CD4-positive, alpha-beta memory T cell (primary cell): ENCODE measurements at regions not wholly inside any gene's neighbourhood (a gene's known extent, or its start where the extent isn't known, plus 50 kb on each side); places are given as distances from the start of the nearest gene placed in this dataset.

Experiments
- CTCF ChIA-PET: fragments of 350-600 bp; sonication (Branson Sonifier 250); formaldehyde crosslinking; loops from one replicate; lab custom pipeline; 2021; ENCODE audit warnings: inconsistent platforms; ENCODE audit not compliant: partially characterized antibody; lab: Charles Lee
- POLR2A ChIA-PET: fragments of 350-600 bp; sonication (Branson Sonifier 250); formaldehyde crosslinking; loops from one replicate; lab custom pipeline; 2021; ENCODE audit not compliant: partially characterized antibody; lab: Charles Lee
- DNase-seq, 5 donors: peaks; one replicate each; pipeline versions ENCODE4 v3.0.0 to v3.0.0-alpha.2; 2020 to 2022; ENCODE audit warnings: mixed read lengths in 1 of 5
- H3K27ac ChIP-seq: one replicate; pipeline ENCODE4 v1.7.0; 2013; ENCODE audit warnings: low read depth, low read length
- H3K27me3 ChIP-seq: 2 replicates; pipeline ENCODE4 v1.7.0; 2013; ENCODE audit warnings: mild to moderate bottlenecking, low read length, moderate library complexity; ENCODE audit not compliant: insufficient read depth
- H3K36me3 ChIP-seq: 2 replicates; pipeline ENCODE4 v1.7.0; 2013; ENCODE audit warnings: mild to moderate bottlenecking, low read length, moderate library complexity; ENCODE audit not compliant: insufficient read depth
- H3K4me1 ChIP-seq: 2 replicates; pipeline ENCODE4 v1.7.0; 2013; ENCODE audit warnings: mild to moderate bottlenecking, low read length, moderate library complexity; ENCODE audit not compliant: insufficient read depth
- H3K4me3 ChIP-seq, 2 donors: one replicate each; pipeline ENCODE4 v1.7.0; 2013; ENCODE audit warnings: low read length in 2 of 2, mild to moderate bottlenecking in 1 of 2
- H3K9me3 ChIP-seq, 2 donors: one replicate each; pipeline ENCODE4 v1.7.0; 2013; ENCODE audit warnings: low read length in 2 of 2, control low read depth in 1 of 2; ENCODE audit not compliant: control insufficient read depth in 1 of 2
- H3K27ac Mint-ChIP-seq, 7 donors: one replicate each; pipeline ENCODE4 v1.8.0; 2020 to 2021; ENCODE audit warnings: mixed read lengths in 7 of 7, mild to moderate bottlenecking in 6 of 7, inconsistent platforms in 3 of 7, moderate library complexity in 3 of 7
- H3K27me3 Mint-ChIP-seq, 2 donors: one replicate each; pipeline ENCODE4 v1.8.0; 2020 to 2021; ENCODE audit warnings: mixed read lengths in 2 of 2
- H3K36me3 Mint-ChIP-seq, 2 donors: one replicate each; pipeline ENCODE4 v1.8.0; 2020 to 2021; ENCODE audit warnings: mixed read lengths in 2 of 2, inconsistent platforms in 1 of 2, mild to moderate bottlenecking in 1 of 2
- H3K4me1 Mint-ChIP-seq, 4 donors: one replicate each; pipeline ENCODE4 v1.8.0; 2020 to 2021; ENCODE audit warnings: mixed read lengths in 4 of 4, mild to moderate bottlenecking in 1 of 4
- H3K4me3 Mint-ChIP-seq, 8 donors: one replicate each; pipeline ENCODE4 v1.8.0; 2020 to 2021; ENCODE audit warnings: mixed read lengths in 8 of 8, mild to moderate bottlenecking in 7 of 8, moderate library complexity in 6 of 8, inconsistent platforms in 3 of 8
- H3K9me3 Mint-ChIP-seq, 8 donors: one replicate each; pipeline ENCODE4 v1.8.0; 2020 to 2021; ENCODE audit warnings: mixed read lengths in 8 of 8, mild to moderate bottlenecking in 5 of 8, inconsistent platforms in 3 of 8, moderate library complexity in 1 of 8
- intact Hi-C: fragments of 100-400 bp; cut with micrococcal nuclease; formaldehyde crosslinking; loops from one replicate; pipeline ENCODE4 v1.15.1; 2023

DNA sequence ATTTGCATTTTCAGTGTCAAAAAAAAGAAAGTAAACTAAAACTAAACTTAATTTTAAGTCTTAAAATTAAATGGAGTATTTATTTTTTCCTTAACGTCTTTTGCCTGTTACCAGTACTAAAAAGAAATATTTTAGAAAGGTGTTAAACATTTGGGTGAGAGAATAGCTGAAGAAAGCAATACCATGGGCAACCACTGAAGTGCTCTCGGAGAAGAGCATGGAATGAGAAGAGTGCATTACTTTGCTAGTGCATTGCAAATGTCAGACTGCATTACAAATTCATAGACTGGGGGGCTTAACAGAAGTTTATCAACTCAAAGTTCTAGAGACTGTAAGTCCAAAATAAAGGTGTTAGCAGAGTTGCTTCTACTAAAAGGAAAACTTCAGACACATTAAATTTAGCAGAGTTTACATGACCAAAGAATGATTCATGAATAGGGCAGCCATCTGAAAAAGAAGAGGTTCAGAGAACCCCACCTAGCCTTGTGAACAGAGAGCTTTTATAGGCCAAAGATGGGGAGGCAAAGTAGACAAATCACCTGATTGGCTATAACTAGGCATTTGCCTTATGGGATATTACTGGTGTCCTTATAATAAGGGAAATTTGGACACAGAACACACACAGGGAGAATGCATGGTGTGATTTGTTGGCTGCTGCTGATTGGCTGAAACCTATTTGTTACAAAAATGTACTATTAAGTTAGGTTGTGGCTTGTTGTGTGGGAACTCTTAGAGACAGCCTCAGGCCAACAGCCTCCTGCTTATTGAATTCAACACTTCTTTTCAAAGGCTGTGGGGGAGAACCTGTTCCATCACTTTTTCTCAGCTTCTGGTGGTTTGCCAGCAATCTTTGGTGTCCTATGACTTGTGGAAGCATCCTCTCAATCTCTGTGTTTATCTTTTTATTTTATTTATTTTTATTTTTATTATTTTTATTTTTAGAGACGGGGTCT lies 106.7 kb upstream of the RREB1 start:
- no peak overlapping the region for H3K4me3 Mint-ChIP-seq
- peaks cover 0 to 3% (median 0%) of the 10 kb centered on the region in 8 donors for H3K9me3 Mint-ChIP-seq
- H3K9me3 ChIP-seq = no peaks in the 10 kb centered on the region
- no peak overlapping the region for H3K27ac Mint-ChIP-seq
- H3K27ac ChIP-seq = no peak overlapping the region
- no peaks in the 10 kb centered on the region for H3K27me3 ChIP-seq
- no peaks in the 10 kb centered on the region for H3K36me3 ChIP-seq
- H3K4me1 Mint-ChIP-seq = no peaks in the 10 kb centered on the region
- DNase-seq = no peak
- CTCF ChIA-PET = no interaction called here
- no peak overlapping the region for H3K4me3 ChIP-seq
- H3K4me1 ChIP-seq = no peaks in the 10 kb centered on the region
- peaks cover 5 to 6% of the 10 kb centered on the region in 2 donors for H3K27me3 Mint-ChIP-seq
- POLR2A ChIA-PET = no interaction called here
- H3K36me3 Mint-ChIP-seq = no peaks in the 10 kb centered on the region
- intact Hi-C loops = no loop called here

DNA sequence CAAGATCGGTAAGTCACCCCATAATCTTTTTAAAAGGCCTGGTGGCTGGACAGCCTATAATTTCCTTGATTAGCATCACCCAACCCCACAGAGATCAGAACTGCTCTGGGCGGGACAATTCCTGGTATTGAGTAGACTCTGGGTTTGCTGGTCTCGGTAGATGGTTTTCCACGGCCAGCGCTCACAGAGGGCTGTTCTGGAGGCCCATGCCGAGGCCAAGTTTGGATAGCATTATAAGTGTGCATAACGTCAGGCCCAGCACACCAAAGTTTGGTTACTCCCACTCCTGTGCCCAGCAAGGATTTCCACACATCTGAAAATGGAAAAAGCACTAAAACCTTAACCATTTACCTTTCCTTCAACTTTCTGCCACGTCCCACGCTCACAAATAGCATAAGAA lies 104.7 kb upstream of the RREB1 start:
- Mint-ChIP-seq H3K9me3 (no peaks in the 10 kb centered on the region), H3K36me3 (no peaks in the 10 kb centered on the region), H3K27ac (no peak overlapping the region), H3K27me3 (peaks cover 5% of the 10 kb centered on the region in 2 donors), H3K4me1 (no peaks in the 10 kb centered on the region), H3K4me3 (no peak overlapping the region)
- Histone ChIP-seq H3K9me3 (no peaks in the 10 kb centered on the region), H3K36me3 (no peaks in the 10 kb centered on the region), H3K4me3 (no peak overlapping the region), H3K4me1 (no peaks in the 10 kb centered on the region), H3K27ac (no peak overlapping the region), H3K27me3 (no peaks in the 10 kb centered on the region)
- DNase-seq = no peak
- CTCF ChIA-PET = no interaction called here
- POLR2A ChIA-PET = no interaction called here
- intact Hi-C loops = no loop called here

DNA sequence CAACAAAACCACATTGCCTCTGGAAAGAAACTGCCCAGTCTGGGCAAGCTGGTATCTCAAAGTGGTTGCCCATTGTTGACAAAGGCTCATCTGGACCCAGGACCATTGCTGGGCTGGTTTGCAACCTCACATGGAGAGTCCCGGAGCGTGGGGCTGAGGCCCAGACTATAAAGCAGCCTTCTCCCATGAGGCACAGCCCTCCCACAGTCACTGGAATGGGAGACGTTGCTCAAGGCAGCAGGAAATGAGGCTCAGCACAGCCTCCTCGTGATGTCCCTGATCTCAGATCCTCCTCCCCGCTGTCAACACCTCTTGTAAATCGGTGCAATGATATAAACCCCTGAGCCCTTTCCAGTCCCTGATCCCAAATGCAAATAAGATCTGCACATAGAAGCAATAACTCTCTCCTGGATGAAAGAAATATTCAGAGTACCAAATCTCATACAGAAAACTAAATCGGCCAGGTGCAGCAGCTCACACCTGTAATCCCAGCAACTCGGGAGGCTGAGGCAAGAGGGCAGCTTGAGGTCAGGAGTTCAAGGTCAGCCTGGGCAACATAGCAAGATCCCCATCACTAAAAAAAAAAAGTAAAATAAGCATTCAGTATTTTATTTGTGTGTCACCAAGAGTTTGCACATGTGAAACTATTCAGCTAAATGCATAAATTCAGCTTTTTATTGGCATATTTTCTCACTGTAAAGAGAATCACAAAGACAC lies 103.0 kb upstream of the RREB1 start:
- POLR2A ChIA-PET = no interaction called here
- CTCF ChIA-PET = no interaction called here
- no peaks in the 10 kb centered on the region for H3K27me3 ChIP-seq
- H3K9me3 ChIP-seq = no peaks in the 10 kb centered on the region
- H3K36me3 ChIP-seq = no peaks in the 10 kb centered on the region
- intact Hi-C loops = no loop called here
- H3K4me3 Mint-ChIP-seq = no peak overlapping the region
- H3K4me1 Mint-ChIP-seq = no peaks in the 10 kb centered on the region
- no peaks in the 10 kb centered on the region for H3K9me3 Mint-ChIP-seq
- H3K27ac Mint-ChIP-seq = no peak overlapping the region
- no peaks in the 10 kb centered on the region for H3K4me1 ChIP-seq
- no peak for DNase-seq
- H3K4me3 ChIP-seq = no peak overlapping the region
- H3K27ac ChIP-seq = no peak overlapping the region
- H3K27me3 Mint-ChIP-seq = peaks cover 3 to 7% of the 10 kb centered on the region in 2 donors
- no peaks in the 10 kb centered on the region for H3K36me3 Mint-ChIP-seq

DNA sequence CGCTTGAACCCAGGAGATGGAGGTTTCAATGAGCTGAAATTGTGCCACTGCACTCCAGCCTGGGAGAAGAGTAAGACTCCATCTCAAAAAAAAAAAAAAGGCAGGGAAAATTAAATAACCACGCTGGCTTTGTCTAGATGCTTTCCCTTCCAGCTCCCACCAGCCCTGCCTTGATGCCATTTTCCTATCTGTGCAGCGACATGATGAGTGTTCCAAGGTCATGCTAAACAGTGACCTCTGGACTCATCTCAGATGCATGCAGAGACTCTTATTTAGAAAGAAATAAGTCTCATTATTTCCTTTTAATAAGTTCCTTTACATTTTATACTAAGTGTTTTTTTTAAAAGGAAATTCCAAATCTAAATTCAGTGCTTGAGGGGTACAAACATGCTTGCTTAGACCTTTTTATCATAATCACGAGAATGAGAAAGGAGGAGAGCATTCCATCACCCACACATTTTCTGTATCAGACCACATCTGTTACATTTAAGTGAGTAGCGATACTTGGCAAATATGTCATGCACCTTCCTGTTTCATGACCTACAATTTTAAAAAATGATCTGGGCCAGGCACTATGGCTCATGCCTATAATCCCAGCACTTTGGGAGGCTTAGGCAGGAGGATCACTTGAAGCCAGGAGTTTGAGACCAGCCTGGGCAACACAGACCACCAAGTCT lies 101.1 kb upstream of the RREB1 start:
- no peaks in the 10 kb centered on the region for H3K4me1 Mint-ChIP-seq
- no peaks in the 10 kb centered on the region for H3K9me3 Mint-ChIP-seq
- H3K4me3 ChIP-seq = no peak overlapping the region
- no peaks in the 10 kb centered on the region for H3K9me3 ChIP-seq
- H3K4me1 ChIP-seq = no peaks in the 10 kb centered on the region
- no peak overlapping the region for H3K4me3 Mint-ChIP-seq
- ChIA-PET POLR2A (no interaction called here), CTCF (interaction anchor here (0.6 kb wide), 1 partner anchor 13 kb away, joined by 3 read pairs; no protein-coding TSS in a partner anchor)
- H3K27me3 ChIP-seq = no peaks in the 10 kb centered on the region
- intact Hi-C loops = no loop called here
- no peak overlapping the region for H3K27ac ChIP-seq
- H3K27me3 Mint-ChIP-seq = peaks cover 3 to 7% of the 10 kb centered on the region in 2 donors
- no peak overlapping the region for H3K27ac Mint-ChIP-seq
- no peak for DNase-seq
- H3K36me3 ChIP-seq = no peaks in the 10 kb centered on the region
- no peaks in the 10 kb centered on the region for H3K36me3 Mint-ChIP-seq

DNA sequence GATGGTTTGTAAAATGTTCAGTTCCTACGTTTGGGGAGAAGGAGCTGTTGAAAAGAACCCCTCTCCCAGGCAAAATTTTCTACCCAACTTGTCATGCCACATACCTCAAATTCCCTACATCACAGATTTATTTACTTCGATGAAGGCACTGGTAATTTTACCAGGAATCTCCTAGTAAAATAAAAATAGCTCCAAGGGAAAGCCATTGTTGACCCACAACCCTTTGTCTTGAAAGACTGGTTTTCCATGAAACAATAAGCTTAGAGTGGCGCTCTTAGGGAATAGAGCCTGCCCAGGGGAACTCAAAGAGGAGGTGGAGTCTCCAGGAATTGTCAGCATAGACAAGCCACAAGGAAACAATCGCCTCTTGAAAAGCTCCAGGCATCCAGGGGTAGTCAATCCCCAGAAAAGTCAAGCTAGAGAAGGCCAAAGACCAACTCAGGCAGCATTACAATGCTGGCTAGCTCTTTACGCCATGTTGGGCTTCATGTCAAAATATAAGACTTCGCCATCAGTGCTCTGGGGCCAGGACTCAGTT lies 99.2 kb upstream of the RREB1 start:
- no peaks in the 10 kb centered on the region for H3K36me3 Mint-ChIP-seq
- POLR2A ChIA-PET = no interaction called here
- H3K9me3 Mint-ChIP-seq = no peaks in the 10 kb centered on the region
- H3K27ac Mint-ChIP-seq = no peak overlapping the region
- CTCF ChIA-PET = no interaction called here
- Histone ChIP-seq H3K9me3 (no peaks in the 10 kb centered on the region), H3K4me1 (no peaks in the 10 kb centered on the region), H3K27ac (no peak overlapping the region), H3K4me3 (no peak overlapping the region), H3K27me3 (no peaks in the 10 kb centered on the region), H3K36me3 (no peaks in the 10 kb centered on the region)
- no peaks in the 10 kb centered on the region for H3K4me1 Mint-ChIP-seq
- no peak overlapping the region for H3K4me3 Mint-ChIP-seq
- intact Hi-C loops = no loop called here
- peaks cover 5 to 8% of the 10 kb centered on the region in 2 donors for H3K27me3 Mint-ChIP-seq
- no peak for DNase-seq

DNA sequence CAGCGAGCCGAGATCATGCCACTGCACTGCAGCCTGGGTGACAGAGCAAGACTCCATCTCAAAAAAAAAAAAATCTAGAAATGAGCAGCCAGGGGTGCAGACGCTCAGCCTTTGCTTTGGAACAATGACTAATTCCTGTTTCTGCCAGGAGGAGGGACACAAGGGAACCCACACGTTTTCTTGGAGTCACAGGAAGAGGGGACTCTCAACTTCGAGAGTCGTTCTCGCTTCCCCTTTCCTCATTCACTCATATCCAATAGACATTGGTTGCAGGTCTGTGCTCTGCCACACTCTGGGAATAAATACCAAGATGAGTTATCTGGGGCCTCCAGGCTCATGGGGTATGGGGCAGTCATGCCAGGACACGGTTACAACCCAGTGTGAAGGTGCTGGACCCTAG lies 91.5 kb upstream of the RREB1 start:
- H3K4me3 ChIP-seq = no peak overlapping the region
- H3K4me3 Mint-ChIP-seq = no peak overlapping the region
- H3K27me3 ChIP-seq = no peaks in the 10 kb centered on the region
- intact Hi-C loops = no loop called here
- H3K27ac ChIP-seq = no peak overlapping the region
- peaks cover 3 to 4% of the 10 kb centered on the region in 2 donors for H3K27me3 Mint-ChIP-seq
- H3K9me3 ChIP-seq = no peaks in the 10 kb centered on the region
- H3K4me1 Mint-ChIP-seq = no peaks in the 10 kb centered on the region
- no peak for DNase-seq
- H3K27ac Mint-ChIP-seq = no peak overlapping the region
- H3K4me1 ChIP-seq = no peaks in the 10 kb centered on the region
- H3K9me3 Mint-ChIP-seq = no peaks in the 10 kb centered on the region
- POLR2A ChIA-PET = no interaction called here
- no peaks in the 10 kb centered on the region for H3K36me3 Mint-ChIP-seq
- H3K36me3 ChIP-seq = no peaks in the 10 kb centered on the region
- CTCF ChIA-PET = no interaction called here

DNA sequence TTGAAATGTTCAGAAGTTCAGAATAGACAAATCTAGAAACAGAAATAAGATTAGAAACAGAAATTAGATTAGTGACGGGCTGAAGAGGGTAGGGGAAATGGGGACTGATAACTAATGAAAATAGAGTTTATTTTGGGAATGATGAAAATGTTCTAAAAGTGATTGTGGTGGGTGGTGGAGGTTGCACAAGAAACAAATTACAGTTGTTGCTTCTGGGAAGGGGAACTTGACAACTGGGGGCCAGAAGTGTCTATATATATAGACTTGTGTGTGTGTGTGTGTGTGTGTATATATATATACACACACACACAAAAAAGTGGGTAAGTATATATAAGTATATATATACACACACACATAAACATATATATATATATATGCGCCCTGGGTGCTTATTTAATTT lies 86.5 kb upstream of the RREB1 start:
- peaks cover 7 to 8% of the 10 kb centered on the region in 2 donors for H3K27me3 Mint-ChIP-seq
- H3K9me3 ChIP-seq = no peaks in the 10 kb centered on the region
- ChIA-PET POLR2A (no interaction called here), CTCF (no interaction called here)
- intact Hi-C loops = no loop called here
- H3K4me3 ChIP-seq = no peak overlapping the region
- H3K4me3 Mint-ChIP-seq = no peak overlapping the region
- no peak overlapping the region for H3K27ac ChIP-seq
- no peaks in the 10 kb centered on the region for H3K36me3 Mint-ChIP-seq
- H3K4me1 ChIP-seq = no peaks in the 10 kb centered on the region
- no peaks in the 10 kb centered on the region for H3K36me3 ChIP-seq
- no peak for DNase-seq
- no peaks in the 10 kb centered on the region for H3K9me3 Mint-ChIP-seq
- H3K27ac Mint-ChIP-seq = no peak overlapping the region
- H3K4me1 Mint-ChIP-seq = no peaks in the 10 kb centered on the region
- H3K27me3 ChIP-seq = no peaks in the 10 kb centered on the region
